Stimulated activated CD4-positive, alpha-beta T cell treated with anti-CD3 and anti-CD28 coated beads, Interleukin-1b, Interleukin-23, amount 100 ng/mL, for 1 hour (primary cell): ENCODE measurements at regions not wholly inside any gene's neighbourhood (a gene's known extent, or its start where the extent isn't known, plus 50 kb on each side); places are given as distances from the start of the nearest gene placed in this dataset.

Experiments
- DNase-seq, 2 donors: peaks; one replicate each; pipeline ENCODE4 v3.0.0-alpha.2; 2020; ENCODE audit warnings: low read depth in 2 of 2

GRCh38 chr4:181475781-181476507 lies 767.3 kb upstream of the TENM3 start:
- DNase-seq: no peak

DNA sequence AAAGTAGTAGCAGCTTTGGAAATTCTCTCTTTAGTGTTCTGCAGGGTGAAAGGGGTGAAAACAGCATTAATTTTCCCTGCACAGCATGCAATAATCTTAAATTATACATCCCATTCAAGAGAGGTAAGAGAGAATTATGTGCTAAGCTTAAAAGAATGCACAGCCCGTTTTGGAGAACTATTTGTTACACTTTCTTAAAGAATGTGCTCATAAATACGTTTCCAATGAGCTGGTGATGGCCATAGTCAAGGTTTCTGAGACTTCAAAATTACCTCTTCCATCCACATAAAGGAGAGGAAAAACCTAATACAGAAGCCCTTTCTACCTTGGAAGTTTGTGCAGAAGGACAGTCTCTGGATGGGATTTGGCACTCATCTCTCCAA lies 766.7 kb upstream of the TENM3 start:
- DNase-seq: no peak

GRCh38 chr4:181477591-181477990 lies 765.6 kb upstream of the TENM3 start:
- no peak for DNase-seq

DNA sequence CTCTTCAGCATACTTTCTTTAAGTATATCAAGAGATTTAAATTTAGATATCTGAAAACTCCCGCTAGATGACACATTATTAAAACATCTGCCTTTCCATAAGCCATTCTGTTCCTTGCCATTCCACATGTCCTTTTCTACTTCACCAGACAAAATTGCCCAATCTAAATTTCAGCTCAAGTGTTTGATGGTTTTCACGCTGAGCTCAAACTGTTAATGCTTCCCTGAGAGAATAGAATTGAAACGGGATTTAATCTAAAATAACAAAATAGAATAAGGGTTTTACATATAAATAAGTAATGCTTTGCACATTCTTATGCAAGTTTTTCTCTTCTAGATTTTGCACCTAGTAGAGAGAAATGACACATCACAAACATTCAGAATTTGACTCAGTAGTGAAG lies 764.5 kb upstream of the TENM3 start:
- DNase-seq: no peak

DNA sequence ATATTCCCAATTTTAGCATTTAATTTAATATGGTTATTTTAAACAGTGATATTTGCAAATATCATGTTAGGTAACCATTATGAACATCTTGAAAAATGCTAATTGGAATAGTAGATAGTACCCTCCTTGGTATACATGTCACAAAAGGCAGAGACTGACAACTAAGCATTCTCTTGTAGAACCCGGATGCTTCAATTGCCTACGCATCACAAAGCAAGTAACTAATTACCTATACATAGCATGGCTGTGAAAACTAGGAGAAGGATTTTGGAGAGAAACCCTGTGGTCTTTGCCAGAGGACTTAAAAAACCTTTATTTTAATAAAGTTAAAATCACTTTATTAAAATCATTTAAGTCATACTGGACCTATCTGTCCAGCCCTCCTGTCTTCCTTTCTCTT lies 764.1 kb upstream of the TENM3 start:
- no peak for DNase-seq

- DNase-seq: no peak
Observed at GRCh38 chr4:181484396-181484795, 758.8 kb upstream of the TENM3 start.

DNA sequence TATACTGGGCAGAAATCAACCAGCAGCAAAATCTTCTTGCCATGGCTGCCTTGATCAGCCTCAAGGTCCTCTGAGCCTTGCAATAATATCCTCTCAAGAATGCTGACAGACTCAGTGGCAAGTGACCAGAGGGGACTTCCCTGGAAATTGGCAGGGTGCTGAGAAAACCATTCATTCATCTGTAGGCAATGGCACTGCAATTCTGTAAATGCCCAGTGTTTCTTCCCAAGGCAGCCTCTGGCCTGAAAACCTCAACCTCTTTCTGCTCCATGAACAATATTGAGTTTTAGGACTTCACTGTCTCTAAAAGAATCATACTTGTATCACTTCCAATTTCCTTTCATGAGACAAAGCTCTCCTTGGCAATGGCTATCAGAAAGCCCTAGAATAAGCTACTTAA lies 754.3 kb upstream of the TENM3 start:
- DNase-seq: no peak

- DNase-seq: no peak
Observed at GRCh38 chr4:181498148-181498547, 745.1 kb upstream of the TENM3 start.

- no peak for DNase-seq
Observed at GRCh38 chr4:181502611-181503010, 740.6 kb upstream of the TENM3 start.

DNA sequence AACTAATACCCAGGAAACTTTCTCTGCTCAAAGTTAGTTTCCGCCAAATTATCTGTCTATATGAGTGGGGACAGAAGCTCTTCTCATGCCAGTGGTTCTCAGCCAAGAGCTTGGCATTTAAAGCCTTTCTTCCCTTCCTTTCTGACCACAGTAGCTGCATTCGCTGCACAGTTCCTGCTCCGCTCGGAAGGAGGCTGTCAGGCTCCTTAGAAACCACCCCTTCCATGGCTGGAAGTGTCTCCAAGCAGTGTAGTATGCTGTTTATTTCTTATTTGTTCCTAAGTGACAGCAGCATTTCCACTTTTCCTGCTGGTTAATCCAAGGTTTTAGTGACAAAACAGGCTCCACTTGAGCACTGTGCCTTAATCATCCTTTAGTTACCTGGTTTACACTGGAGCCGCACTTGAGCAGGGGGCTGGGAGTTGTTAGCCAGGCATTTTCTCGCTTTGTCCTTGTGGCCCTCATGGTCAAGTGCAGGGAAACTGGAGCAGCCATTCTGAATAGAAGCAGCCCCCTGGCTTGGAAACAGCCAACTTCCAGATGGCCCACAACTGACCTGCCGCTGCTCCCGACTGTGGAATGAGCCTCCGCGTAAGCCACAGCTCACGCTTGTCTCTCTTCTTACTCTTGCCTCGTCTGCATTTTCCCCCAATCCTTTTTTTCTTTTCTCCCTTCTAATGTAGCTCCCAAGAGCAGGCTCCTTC lies 739.4 kb upstream of the TENM3 start:
- DNase-seq: no peak

GRCh38 chr4:181504924-181505323 lies 738.3 kb upstream of the TENM3 start:
- no peak for DNase-seq

GRCh38 chr4:181507180-181507835 lies 735.9 kb upstream of the TENM3 start:
- DNase-seq: no peak

DNA sequence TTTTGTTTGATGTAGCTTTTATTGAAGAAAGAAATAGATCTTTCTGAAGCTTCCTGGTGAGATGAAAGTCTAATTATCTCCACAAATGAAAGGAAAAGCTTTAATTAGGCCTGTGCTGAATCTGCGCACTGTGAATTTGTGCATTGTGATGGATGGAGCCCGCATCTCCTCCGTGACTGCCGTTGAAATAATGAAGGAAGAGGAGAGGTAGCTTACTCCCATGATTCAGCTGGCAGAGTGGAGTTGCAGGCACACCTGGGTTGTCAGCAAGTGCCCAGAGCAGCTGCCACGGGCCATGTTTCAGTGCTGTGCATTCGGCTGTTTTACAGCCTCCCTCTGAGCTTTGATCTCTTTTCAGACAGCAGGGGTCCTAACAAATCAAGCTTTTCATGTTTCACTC lies 735.3 kb upstream of the TENM3 start:
- no peak for DNase-seq

GRCh38 chr4:181508601-181509000 lies 734.6 kb upstream of the TENM3 start:
- DNase-seq: no peak

DNA sequence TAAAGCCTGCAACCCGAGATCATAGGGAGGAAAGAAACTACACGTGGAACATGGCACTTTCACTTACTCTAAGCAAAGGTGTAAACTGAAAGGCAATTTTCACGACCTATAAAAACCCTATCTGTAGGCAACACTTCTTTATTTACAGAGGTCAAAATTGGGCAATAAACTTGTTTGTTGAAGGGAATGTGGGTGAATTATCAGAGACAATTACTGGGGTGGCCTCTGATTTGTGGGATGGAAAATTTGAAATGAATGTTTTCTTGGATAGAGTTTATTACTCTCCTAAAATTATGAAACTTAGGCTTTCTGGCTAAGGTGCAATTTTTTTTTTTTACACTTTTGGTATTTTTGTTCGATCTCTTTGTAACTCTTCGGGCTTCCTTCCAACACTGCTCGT lies 734.1 kb upstream of the TENM3 start:
- no peak for DNase-seq

GRCh38 chr4:181517491-181517890 lies 725.7 kb upstream of the TENM3 start:
- DNase-seq: no peak

DNA sequence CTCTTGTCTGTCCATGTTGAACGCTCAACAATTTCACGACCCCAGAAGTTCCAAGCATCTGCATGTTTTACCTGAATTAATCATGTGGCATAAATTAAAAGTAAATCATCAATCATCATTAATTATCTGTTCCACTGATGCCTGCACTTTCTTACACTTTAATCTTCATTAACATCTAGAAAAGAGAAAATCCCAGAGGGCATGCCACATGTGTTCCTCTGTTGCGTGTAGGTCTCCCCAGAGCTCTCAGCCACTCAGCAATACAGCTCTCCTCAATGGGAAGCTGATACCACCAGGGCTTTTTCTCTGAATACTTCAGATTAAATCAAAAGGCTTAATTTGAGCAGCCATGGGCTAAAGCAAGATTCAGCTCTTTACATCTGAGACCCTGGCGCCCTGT lies 722.4 kb upstream of the TENM3 start:
- DNase-seq: no peak

GRCh38 chr4:181523973-181524372 lies 719.2 kb upstream of the TENM3 start:
- DNase-seq: no peak

- DNase-seq: no peak
Observed at GRCh38 chr4:181524499-181524898, 718.7 kb upstream of the TENM3 start.

DNA sequence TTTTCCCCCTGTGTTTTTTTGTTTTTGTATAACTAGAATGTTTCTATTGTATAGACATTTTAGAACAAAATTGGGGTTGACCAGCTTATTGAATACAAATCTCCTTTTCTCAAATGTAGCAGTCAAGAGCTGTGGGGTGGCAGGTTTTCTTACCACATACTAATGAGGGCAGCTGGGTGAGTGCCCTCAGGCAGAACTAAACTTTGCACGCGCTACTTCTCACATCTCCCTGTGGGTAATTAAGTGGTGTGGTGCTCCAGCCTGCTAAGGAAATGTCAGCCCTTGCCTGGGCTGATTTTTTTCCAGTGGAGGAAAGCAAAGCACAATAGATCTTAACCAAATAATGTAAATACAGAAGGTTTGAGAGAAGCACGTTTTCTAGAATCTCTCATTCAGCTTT lies 717.6 kb upstream of the TENM3 start:
- DNase-seq: no peak

- no peak for DNase-seq
Observed at GRCh38 chr4:181528570-181529184, 714.5 kb upstream of the TENM3 start.

- DNase-seq: no peak
Observed at GRCh38 chr4:181529537-181529936, 713.7 kb upstream of the TENM3 start.
